GM19099 (cell line): ENCODE measurements at regions not wholly inside any gene's neighbourhood (a gene's known extent, or its start where the extent isn't known, plus 50 kb on each side); places are given as distances from the start of the nearest gene placed in this dataset.

Experiments
- POLR2A ChIP-seq: IDR thresholded peaks from 3 replicates; pipeline ENCODE4 v1.6.1; 2011; ENCODE audit warnings: low read depth; ENCODE audit not compliant: insufficient read length; ENCODE audit errors: extremely low read depth

DNA sequence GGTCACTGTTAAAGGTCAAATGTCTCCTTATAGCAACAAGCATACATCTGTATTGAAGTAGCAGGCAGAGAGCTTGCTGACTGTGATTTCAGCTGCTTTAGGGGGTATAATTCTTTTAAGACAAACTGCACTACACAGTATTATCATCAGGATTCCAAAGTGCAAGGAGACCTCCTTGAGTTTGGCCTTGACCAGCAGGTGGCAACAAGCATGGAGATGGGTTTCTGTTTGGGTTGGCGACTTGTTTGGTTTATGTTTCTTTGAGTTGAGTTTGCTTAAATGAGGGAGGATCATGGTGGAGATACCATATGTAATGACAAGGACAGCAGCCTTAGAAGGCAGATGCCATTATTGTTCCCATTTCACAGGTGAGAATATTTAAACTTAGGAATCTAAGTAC, 681.0 kb upstream of the ID2 start:
- no peak for TF ChIP-seq POLR2A

- no peak for TF ChIP-seq POLR2A
These were observed 679.0 kb upstream of the ID2 start for GRCh38 chr2:8002765-8003393.

DNA sequence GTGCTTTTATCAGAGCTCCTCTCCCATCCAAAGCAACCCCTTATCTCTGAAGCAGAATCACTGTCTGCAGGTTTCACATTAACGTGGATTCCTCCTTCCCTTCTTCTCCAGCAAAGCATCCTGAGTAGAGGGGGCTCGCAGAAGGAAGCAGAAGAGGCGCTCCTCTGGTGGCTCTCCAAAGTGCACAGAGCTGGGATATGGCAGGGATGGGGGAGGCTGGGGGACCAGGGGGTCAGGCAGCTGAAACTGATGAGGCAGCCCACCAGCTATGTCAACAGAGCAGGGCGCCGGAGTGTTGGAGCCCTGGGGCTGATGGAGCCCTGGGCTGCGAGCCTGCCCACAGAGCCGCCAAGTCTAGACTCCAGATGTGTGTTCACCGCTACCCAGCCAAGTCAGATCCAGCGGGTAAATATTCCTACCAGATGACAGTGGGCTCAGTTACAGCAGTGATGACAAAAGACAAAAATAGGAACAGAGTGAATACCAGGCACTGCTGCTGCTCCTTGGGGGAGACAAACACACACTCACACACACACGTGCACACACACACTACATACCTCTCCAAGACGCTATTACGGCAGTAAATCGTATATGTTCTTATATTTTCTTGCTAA, 678.3 kb upstream of the ID2 start:
- TF ChIP-seq POLR2A: no peak

- TF ChIP-seq POLR2A: no peak
These were observed 677.6 kb upstream of the ID2 start for GRCh38 chr2:8004250-8004681.

GRCh38 chr2:8006181-8006580, 675.7 kb upstream of the ID2 start:
- TF ChIP-seq POLR2A: no peak

GRCh38 chr2:8006626-8007025, 675.2 kb upstream of the ID2 start:
- no peak for TF ChIP-seq POLR2A

GRCh38 chr2:8009010-8009597, 672.8 kb upstream of the ID2 start:
- TF ChIP-seq POLR2A: no peak

GRCh38 chr2:8015848-8016600, 665.8 kb upstream of the ID2 start:
- TF ChIP-seq POLR2A: no peak

DNA sequence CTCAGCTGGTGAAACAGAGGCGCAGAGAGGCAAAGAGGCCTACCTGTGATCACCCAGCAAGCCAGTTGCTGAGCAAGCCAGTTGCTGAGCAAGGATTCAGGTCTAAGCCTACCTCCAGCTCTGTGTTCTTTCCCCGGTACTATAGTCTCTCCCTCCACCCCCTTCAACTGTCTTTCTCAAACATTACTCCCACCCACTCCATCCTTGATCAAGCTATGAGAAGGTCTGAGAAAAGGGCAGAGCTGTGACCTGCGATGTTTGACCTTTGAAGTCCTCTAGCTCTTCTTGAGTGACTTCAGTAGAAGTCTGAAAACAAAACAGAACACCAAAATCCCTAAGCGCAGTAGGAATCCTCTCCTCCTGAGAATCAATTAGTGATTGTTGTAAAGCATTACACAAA, 665.2 kb upstream of the ID2 start:
- TF ChIP-seq POLR2A: no peak

- TF ChIP-seq POLR2A: no peak
These were observed 662.9 kb upstream of the ID2 start for GRCh38 chr2:8018956-8019355.

GRCh38 chr2:8019934-8020333, 661.9 kb upstream of the ID2 start:
- TF ChIP-seq POLR2A: no peak

DNA sequence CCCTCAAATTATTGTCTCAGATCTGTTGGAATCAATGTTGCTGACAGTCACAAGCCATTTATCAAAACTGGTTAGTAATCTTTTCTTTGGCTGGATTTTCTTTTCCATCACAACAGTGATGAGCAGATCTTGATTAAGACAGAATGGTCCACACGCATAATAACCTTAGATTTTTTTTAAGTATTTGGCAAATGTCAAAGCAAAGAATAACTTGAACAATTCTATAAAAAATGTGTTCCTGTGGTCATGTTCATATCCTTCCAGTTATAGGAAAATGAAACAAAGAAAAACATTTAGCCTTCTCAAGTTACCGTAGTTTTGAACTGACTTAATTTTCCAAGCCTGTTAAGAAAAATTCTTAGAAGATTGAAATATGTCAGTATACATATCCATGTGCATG, 659.9 kb upstream of the ID2 start:
- TF ChIP-seq POLR2A: no peak

- no peak for TF ChIP-seq POLR2A
These were observed 658.8 kb upstream of the ID2 start for GRCh38 chr2:8022908-8023640.

DNA sequence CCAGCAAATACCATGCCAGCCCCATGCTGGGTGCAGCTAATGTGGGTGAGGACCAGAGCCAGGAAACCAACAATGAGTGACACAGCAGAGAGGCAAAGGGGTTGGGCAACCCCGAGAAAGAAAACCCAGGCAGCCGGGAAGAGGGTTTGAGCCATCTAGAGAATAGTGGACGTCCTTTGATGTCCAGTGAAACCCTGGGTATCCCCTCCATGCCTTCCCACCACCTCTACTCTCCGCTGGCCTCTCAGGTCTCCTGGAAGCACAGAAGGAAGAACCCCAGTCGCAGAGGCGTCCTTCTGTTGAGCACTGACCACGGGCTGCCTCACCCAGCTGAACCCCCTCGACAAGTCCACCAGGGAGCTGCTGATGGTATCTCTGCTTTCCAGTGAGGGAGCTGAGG, 657.4 kb upstream of the ID2 start:
- TF ChIP-seq POLR2A: no peak

GRCh38 chr2:8026381-8026780, 655.5 kb upstream of the ID2 start:
- no peak for TF ChIP-seq POLR2A
